Endodermal cell (in vitro differentiated cells): ENCODE measurements at regions not wholly inside any gene's neighbourhood (a gene's known extent, or its start where the extent isn't known, plus 50 kb on each side); places are given as distances from the start of the nearest gene placed in this dataset.

Source experiments
- DNase-seq: peaks from one replicate; pipeline ENCODE4 v3.0.0-alpha.2; 2017
- H3K27ac ChIP-seq: 2 replicates; pipeline ENCODE4 v1.5.1; 2013; ENCODE audit warnings: mild to moderate bottlenecking, low read depth, low read length, moderate library complexity
- H3K27me3 ChIP-seq: 2 replicates; pipeline ENCODE4 v1.6.1; 2013; ENCODE audit warnings: mild to moderate bottlenecking, low read length, moderate library complexity; ENCODE audit not compliant: insufficient read depth, control insufficient read depth, poor library complexity, severe bottlenecking
- H3K36me3 ChIP-seq: 2 replicates; pipeline ENCODE4 v1.7.0; 2013; ENCODE audit warnings: mild to moderate bottlenecking, low read length, moderate library complexity; ENCODE audit not compliant: control insufficient read depth, insufficient read depth
- H3K4me1 ChIP-seq: one replicate; pipeline ENCODE4 v1.7.0; 2013; ENCODE audit warnings: low read length; ENCODE audit not compliant: control insufficient read depth, insufficient read depth
- H3K4me3 ChIP-seq: 2 replicates; pipeline ENCODE4 v1.5.1; 2013; ENCODE audit warnings: mild to moderate bottlenecking, low read length, moderate library complexity
- H3K9ac ChIP-seq: 2 replicates; pipeline ENCODE4 v1.6.1; 2013; ENCODE audit warnings: mild to moderate bottlenecking, low read length, moderate library complexity; ENCODE audit not compliant: poor library complexity, severe bottlenecking; ENCODE audit errors: extremely low read depth
- H3K9me3 ChIP-seq: 2 replicates; pipeline ENCODE4 v1.6.1; 2013; ENCODE audit warnings: mild to moderate bottlenecking, low read length, moderate library complexity; ENCODE audit not compliant: control insufficient read depth
- H3K27ac Mint-ChIP-seq: 2 replicates; pipeline ENCODE4 v1.8.0; 2020; ENCODE audit warnings: mixed read lengths
- H3K27me3 Mint-ChIP-seq: 2 replicates; pipeline ENCODE4 v1.8.0; 2021; ENCODE audit warnings: mild to moderate bottlenecking, mixed read lengths; ENCODE audit not compliant: insufficient read depth
- H3K36me3 Mint-ChIP-seq: 2 replicates; pipeline ENCODE4 v1.8.0; 2020; ENCODE audit warnings: low read depth, mixed read lengths
- H3K4me1 Mint-ChIP-seq: 2 replicates; pipeline ENCODE4 v1.8.0; 2020; ENCODE audit warnings: mixed read lengths
- H3K4me3 Mint-ChIP-seq: 2 replicates; pipeline ENCODE4 v1.8.0; 2020; ENCODE audit warnings: mild to moderate bottlenecking, moderate library complexity, mixed read lengths
- H3K9me3 Mint-ChIP-seq: 2 replicates; pipeline ENCODE4 v1.8.0; 2020; ENCODE audit warnings: mild to moderate bottlenecking, mixed read lengths
- WGBS, 2 experiments: methylation state at CpG; one replicate each; pipeline versions ENCODE4 v1.1.5 to v1.1.7; 2013; ENCODE audit warnings: missing lambda C conversion rate in 2 of 2, mixed read lengths in 1 of 2; ENCODE audit not compliant: insufficient coverage in 1 of 2, insufficient read length in 1 of 2; 5-methylcytosine and 5-hydroxymethylcytosine counted together
- TF ChIP-seq, protein P1 (sequence below): fragments of 200-600 bp; sonication (generic); conservative IDR thresholded peaks from 2 replicates; pipeline ENCODE4 v1.5.0; 2021; ENCODE audit warnings: antibody characterized with exemption, mild to moderate bottlenecking

GRCh38 chr7:130887182-130887956 is 153.4 kb upstream of the KLF14 start:
- H3K4me3 ChIP-seq = no peak overlapping the region
- Mint-ChIP-seq H3K4me1 (peaks cover 11% of the 10 kb centered on the region), H3K27me3 (no peaks in the 10 kb centered on the region), H3K9me3 (no peaks in the 10 kb centered on the region), H3K4me3 (no peak overlapping the region), H3K36me3 (no peaks in the 10 kb centered on the region), H3K27ac (no peak overlapping the region)
- TF ChIP-seq, protein P1, sequence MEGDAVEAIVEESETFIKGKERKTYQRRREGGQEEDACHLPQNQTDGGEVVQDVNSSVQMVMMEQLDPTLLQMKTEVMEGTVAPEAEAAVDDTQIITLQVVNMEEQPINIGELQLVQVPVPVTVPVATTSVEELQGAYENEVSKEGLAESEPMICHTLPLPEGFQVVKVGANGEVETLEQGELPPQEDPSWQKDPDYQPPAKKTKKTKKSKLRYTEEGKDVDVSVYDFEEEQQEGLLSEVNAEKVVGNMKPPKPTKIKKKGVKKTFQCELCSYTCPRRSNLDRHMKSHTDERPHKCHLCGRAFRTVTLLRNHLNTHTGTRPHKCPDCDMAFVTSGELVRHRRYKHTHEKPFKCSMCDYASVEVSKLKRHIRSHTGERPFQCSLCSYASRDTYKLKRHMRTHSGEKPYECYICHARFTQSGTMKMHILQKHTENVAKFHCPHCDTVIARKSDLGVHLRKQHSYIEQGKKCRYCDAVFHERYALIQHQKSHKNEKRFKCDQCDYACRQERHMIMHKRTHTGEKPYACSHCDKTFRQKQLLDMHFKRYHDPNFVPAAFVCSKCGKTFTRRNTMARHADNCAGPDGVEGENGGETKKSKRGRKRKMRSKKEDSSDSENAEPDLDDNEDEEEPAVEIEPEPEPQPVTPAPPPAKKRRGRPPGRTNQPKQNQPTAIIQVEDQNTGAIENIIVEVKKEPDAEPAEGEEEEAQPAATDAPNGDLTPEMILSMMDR = no peak
- WGBS, 2 experiments = 94 to 98% methylated on average over 7 to 12 of the region's 12 CpGs
- DNase-seq = no peak
- no peak overlapping the region for H3K27ac ChIP-seq
- no peaks in the 10 kb centered on the region for H3K36me3 ChIP-seq
- H3K27me3 ChIP-seq = no peaks in the 10 kb centered on the region
- H3K9me3 ChIP-seq = no peaks in the 10 kb centered on the region
- no peaks in the 10 kb centered on the region for H3K4me1 ChIP-seq
- H3K9ac ChIP-seq = no peak overlapping the region

DNA sequence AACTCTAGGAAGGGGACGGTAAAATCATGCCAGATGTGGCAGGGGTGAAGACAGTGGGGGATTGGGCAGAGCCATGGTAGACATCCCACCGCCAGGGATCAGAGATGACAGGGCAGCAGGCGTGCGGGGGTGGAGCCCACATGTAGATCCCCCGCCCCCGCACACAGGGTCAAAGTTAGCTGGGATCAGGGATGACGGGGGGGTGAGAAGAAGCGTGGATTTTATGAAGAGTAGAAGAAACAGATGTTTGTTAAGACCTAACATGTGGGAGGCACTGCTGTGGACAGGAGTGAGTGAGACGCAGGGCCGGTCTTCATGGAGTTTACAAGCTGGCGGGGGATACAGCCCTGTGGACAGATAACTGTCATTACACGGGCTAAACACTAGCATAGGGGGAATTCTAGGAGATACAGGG is 154.0 kb upstream of the KLF14 start:
- H3K27me3 Mint-ChIP-seq = no peaks in the 10 kb centered on the region
- Histone ChIP-seq H3K36me3 (no peaks in the 10 kb centered on the region), H3K9ac (no peak overlapping the region), H3K4me3 (no peak overlapping the region), H3K9me3 (no peaks in the 10 kb centered on the region), H3K27me3 (no peaks in the 10 kb centered on the region), H3K27ac (no peak overlapping the region), H3K4me1 (no peaks in the 10 kb centered on the region)
- WGBS, 2 experiments = 82 to 91% methylated on average over 8 to 12 of the region's 12 CpGs
- no peak overlapping the region for H3K27ac Mint-ChIP-seq
- peaks cover 11% of the 10 kb centered on the region for H3K4me1 Mint-ChIP-seq
- no peaks in the 10 kb centered on the region for H3K9me3 Mint-ChIP-seq
- H3K36me3 Mint-ChIP-seq = no peaks in the 10 kb centered on the region
- DNase-seq = no peak
- TF ChIP-seq, protein P1 = no peak
- no peak overlapping the region for H3K4me3 Mint-ChIP-seq

- Mint-ChIP-seq H3K27ac (no peak overlapping the region), H3K27me3 (no peaks in the 10 kb centered on the region), H3K36me3 (no peaks in the 10 kb centered on the region), H3K4me3 (no peak overlapping the region), H3K9me3 (no peaks in the 10 kb centered on the region), H3K4me1 (peaks cover 11% of the 10 kb centered on the region)
- H3K9me3 ChIP-seq = no peaks in the 10 kb centered on the region
- H3K4me1 ChIP-seq = no peaks in the 10 kb centered on the region
- H3K36me3 ChIP-seq = no peaks in the 10 kb centered on the region
- H3K9ac ChIP-seq = no peak overlapping the region
- no peaks in the 10 kb centered on the region for H3K27me3 ChIP-seq
- no peak overlapping the region for H3K27ac ChIP-seq
- no peak overlapping the region for H3K4me3 ChIP-seq
- TF ChIP-seq, protein P1 = no peak
- WGBS, 2 experiments = 87 to 98% methylated on average over 5 of the region's 5 CpGs
- DNase-seq = no peak
Measured at GRCh38 chr7:130888468-130888867, 154.5 kb upstream of the KLF14 start.
